Esophagus squamous epithelium (tissue), 5 donors: ENCODE measurements at regions not wholly inside any gene's neighbourhood (a gene's known extent, or its start where the extent isn't known, plus 50 kb on each side); places are given as distances from the start of the nearest gene placed in this dataset.

Source experiments
- DNase-seq: peaks from one replicate; lab custom pipeline; 2025; lab: John Stamatoyannopoulos, UW
- H3K27ac ChIP-seq, 4 donors: fragments of 200-600 bp; sonication (generic); one replicate each; pipeline ENCODE4 v1.5.1; 2016 to 2019; ENCODE audit warnings: mild to moderate bottlenecking in 1 of 4
- H3K27me3 ChIP-seq, 4 donors: fragments of 200-600 bp; sonication (generic); 1 replicate in 3 of 4; 2 replicates in 1 of 4; pipeline versions ENCODE4 v1.5.1 to v1.6.0; 2017 to 2021; ENCODE audit warnings: antibody characterized with exemption in 1 of 4
- H3K36me3 ChIP-seq, 3 donors: fragments of 200-600 bp; sonication (generic); one replicate each; pipeline ENCODE4 v1.5.1; 2016 to 2019
- H3K4me1 ChIP-seq, 3 donors: fragments of 200-600 bp; sonication (generic); one replicate each; pipeline ENCODE4 v1.5.1; 2017 to 2019
- H3K4me3 ChIP-seq, 4 donors: fragments of 200-600 bp; sonication (generic); 1 replicate in 3 of 4; 2 replicates in 1 of 4; pipeline ENCODE4 v1.5.1; 2016 to 2019; ENCODE audit warnings: mild to moderate bottlenecking in 2 of 4, moderate library complexity in 1 of 4
- H3K9me3 ChIP-seq, 3 donors: fragments of 200-600 bp; sonication (generic); one replicate each; pipeline ENCODE4 v1.5.1; 2016 to 2019
- POLR2A ChIP-seq, 4 donors: fragments of 450-650 bp; IDR thresholded peaks; one replicate each; pipeline ENCODE4 v1.6.1; 2017; ENCODE audit warnings: antibody characterized with exemption in 4 of 4, mild to moderate bottlenecking in 4 of 4, moderate library complexity in 3 of 4
- WGBS, 2 donors: methylation state at CpG; one replicate each; pipeline ENCODE4 v1.1.5; 2018; 5-methylcytosine and 5-hydroxymethylcytosine counted together
- intact Hi-C: fragments of 100-400 bp; cut with DNase I; formaldehyde crosslinking; loops from one replicate; pipeline ENCODE4 v1.15.0; 2022
- TF ChIP-seq, protein P1 (sequence below), 6 experiments: fragments of 450-650 bp in 4 of 6; fragments of 200-600 bp in 2 of 6; sonication (generic) in 2 of 6; IDR thresholded peaks; one replicate each; pipeline ENCODE4 v1.5.1; 2016 to 2019; ENCODE audit warnings: antibody characterized with exemption in 6 of 6, mild to moderate bottlenecking in 4 of 6, moderate library complexity in 4 of 6
- donor health status: DM: yes; HTN: yes; CAD: no.

DNA sequence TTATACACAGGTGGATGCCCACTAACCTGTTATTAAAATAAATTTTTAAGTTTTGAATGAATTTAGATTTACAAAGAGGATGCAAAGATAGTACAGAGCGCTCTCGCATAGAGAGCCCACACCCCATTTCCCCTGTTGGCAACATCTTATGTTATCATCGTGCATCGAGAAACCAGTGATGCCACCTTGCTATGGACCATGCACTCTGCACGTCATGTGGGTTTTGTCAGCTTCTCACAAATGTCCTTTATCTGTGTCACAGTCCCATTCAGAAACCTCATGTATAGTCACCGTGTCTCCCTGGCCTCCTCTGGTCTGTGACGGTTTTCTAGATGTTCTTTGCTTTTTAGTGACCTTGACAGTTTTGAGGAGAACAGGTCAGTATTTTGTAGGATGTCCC, 60.0 kb downstream of the ING1 start:
- WGBS, 2 donors = 86 to 92% methylated on average over 7 of the region's 7 CpGs
- no peaks in the 10 kb centered on the region for H3K9me3 ChIP-seq
- intact Hi-C loops = no loop called here
- H3K27ac ChIP-seq = no peak overlapping the region
- no peak for TF ChIP-seq POLR2A (IDR thresholded peaks at IDR 0.05)
- TF ChIP-seq, protein P1, sequence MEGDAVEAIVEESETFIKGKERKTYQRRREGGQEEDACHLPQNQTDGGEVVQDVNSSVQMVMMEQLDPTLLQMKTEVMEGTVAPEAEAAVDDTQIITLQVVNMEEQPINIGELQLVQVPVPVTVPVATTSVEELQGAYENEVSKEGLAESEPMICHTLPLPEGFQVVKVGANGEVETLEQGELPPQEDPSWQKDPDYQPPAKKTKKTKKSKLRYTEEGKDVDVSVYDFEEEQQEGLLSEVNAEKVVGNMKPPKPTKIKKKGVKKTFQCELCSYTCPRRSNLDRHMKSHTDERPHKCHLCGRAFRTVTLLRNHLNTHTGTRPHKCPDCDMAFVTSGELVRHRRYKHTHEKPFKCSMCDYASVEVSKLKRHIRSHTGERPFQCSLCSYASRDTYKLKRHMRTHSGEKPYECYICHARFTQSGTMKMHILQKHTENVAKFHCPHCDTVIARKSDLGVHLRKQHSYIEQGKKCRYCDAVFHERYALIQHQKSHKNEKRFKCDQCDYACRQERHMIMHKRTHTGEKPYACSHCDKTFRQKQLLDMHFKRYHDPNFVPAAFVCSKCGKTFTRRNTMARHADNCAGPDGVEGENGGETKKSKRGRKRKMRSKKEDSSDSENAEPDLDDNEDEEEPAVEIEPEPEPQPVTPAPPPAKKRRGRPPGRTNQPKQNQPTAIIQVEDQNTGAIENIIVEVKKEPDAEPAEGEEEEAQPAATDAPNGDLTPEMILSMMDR (IDR thresholded peaks at IDR 0.05) = no peak
- H3K4me1 ChIP-seq = no peaks in the 10 kb centered on the region
- no peaks in the 10 kb centered on the region for H3K36me3 ChIP-seq
- H3K27me3 ChIP-seq = no peaks in the 10 kb centered on the region
- H3K4me3 ChIP-seq = no peak overlapping the region
- no peak for DNase-seq

DNA sequence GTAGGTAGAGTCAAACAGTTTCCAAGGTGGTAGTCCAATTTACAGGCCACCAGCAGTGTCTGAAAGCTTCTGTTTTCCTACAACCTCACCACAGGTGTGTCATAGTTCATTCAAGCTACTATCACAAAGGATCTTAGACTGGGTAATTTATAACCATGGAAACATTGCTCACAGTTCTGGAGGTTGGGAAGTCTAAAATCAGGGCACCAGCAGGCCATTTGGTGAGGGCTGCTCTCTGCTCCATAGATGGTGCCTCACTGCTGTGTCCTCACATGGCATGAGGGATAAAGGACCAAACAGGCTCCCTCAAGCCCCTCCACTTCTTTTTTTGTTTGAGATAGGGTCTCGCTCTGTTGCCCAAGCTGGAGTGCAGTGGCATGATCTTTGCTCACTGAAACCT, 60.6 kb downstream of the ING1 start:
- WGBS, 2 donors = 88% methylated on average over 1 of the region's 1 CpG; no CpG with 5 or more reads in 1 of the 2 donors
- Histone ChIP-seq H3K9me3 (no peaks in the 10 kb centered on the region), H3K4me1 (no peaks in the 10 kb centered on the region), H3K36me3 (no peaks in the 10 kb centered on the region), H3K4me3 (no peak overlapping the region), H3K27ac (no peak overlapping the region), H3K27me3 (no peaks in the 10 kb centered on the region)
- DNase-seq = no peak
- no peak for TF ChIP-seq POLR2A (IDR thresholded peaks at IDR 0.05)
- TF ChIP-seq, protein P1 (IDR thresholded peaks at IDR 0.05) = no peak
- intact Hi-C loops = no loop called here

DNA sequence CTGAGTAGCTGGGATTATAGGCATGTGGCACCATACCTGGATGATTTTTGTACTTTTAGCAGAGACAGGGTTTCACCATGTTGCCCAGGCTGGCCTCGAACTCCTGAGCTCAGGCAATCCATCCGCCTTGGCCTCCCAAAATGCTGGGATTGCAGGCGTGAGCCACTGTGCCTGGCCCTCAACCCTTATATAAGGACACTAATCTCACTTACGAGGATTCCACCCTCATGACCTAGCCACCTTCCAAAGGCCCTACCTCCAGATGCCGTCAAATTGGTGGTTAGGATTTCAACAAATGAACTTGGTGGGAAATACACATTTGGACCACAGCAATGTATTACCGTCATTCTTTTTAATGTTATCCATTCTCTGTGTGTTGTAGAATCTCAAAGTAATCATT, 61.0 kb downstream of the ING1 start:
- Histone ChIP-seq H3K4me1 (no peaks in the 10 kb centered on the region), H3K27ac (no peak overlapping the region), H3K36me3 (no peaks in the 10 kb centered on the region), H3K9me3 (no peaks in the 10 kb centered on the region), H3K4me3 (no peak overlapping the region), H3K27me3 (no peaks in the 10 kb centered on the region)
- no peak for TF ChIP-seq POLR2A (IDR thresholded peaks at IDR 0.05)
- TF ChIP-seq, protein P1 (IDR thresholded peaks at IDR 0.05) = no peak
- intact Hi-C loops = no loop called here
- no peak for DNase-seq
- WGBS, 2 donors = 87 to 92% methylated on average over 4 to 6 of the region's 6 CpGs

DNA sequence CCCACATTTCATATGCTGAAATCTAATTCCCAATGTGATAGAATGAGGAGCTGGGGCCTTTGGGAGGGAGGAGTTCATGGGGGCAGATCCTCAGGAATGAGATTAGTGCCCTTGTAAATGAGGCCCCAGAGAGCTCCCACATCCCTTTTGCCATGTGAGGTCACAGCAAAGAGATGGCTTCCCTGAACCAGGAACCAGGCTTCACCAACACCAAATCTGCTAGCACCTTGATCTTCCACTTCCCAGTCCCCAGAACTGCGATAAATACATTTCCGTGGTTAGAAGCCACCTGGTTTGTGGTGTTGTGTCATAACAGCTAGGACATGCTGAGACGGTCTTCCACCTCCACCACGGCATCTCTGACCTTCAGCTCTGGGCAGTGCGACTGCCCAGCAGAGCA, 62.1 kb downstream of the ING1 start:
- intact Hi-C loops = no loop called here
- Histone ChIP-seq H3K4me1 (no peaks in the 10 kb centered on the region), H3K36me3 (no peaks in the 10 kb centered on the region), H3K9me3 (no peaks in the 10 kb centered on the region), H3K27ac (no peak overlapping the region), H3K27me3 (no peaks in the 10 kb centered on the region), H3K4me3 (no peak overlapping the region)
- DNase-seq = no peak
- WGBS, 2 donors = 68 to 75% methylated on average over 5 of the region's 5 CpGs
- TF ChIP-seq POLR2A (IDR thresholded peaks at IDR 0.05) = no peak
- TF ChIP-seq, protein P1 (IDR thresholded peaks at IDR 0.05) = no peak

DNA sequence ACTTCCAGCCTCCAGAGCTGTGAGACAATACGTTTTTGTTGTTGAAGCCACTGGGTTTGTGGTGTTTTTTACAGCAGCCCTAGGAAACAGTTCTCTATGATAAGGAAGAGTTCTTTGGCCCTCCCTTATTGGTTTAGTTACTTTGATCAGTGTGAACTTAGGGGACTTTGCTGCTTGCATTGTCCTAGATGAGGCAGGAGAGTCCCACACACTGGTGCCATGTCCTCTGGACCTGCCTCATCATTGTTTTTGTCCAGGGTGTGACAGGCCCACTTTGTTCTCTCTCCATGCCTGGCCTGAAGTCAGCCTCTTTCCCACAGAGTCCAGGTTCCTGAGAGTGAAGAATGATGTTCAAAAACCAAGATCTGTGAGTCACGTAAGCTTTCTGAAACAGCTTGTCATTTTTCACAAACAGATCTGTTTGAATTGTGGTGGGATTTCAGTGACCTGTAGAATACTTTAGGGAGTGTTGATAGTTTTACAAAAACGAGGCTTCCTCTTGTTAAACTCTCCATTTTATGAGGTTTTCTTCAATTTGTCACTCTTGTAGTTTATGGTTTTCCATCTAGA, 63.8 kb downstream of the ING1 start:
- Histone ChIP-seq H3K27ac (no peak overlapping the region), H3K4me3 (no peak overlapping the region), H3K4me1 (no peaks in the 10 kb centered on the region), H3K36me3 (no peaks in the 10 kb centered on the region), H3K9me3 (peaks cover 0 to 7% (median 0%) of the 10 kb centered on the region in 3 donors), H3K27me3 (peaks cover 0 to 4% (median 0%) of the 10 kb centered on the region in 4 donors)
- no peak for DNase-seq
- WGBS, 2 donors = 51 to 80% methylated on average over 3 of the region's 3 CpGs
- intact Hi-C loops = no loop called here
- TF ChIP-seq, protein P1 (IDR thresholded peaks at IDR 0.05) = no peak
- TF ChIP-seq POLR2A (IDR thresholded peaks at IDR 0.05) = no peak
